ENCODE measurements at regions not wholly inside any gene's neighbourhood (a gene's known extent, or its start where the extent isn't known, plus 50 kb on each side); places are given as distances from the start of the nearest gene placed in this dataset.

DNA sequence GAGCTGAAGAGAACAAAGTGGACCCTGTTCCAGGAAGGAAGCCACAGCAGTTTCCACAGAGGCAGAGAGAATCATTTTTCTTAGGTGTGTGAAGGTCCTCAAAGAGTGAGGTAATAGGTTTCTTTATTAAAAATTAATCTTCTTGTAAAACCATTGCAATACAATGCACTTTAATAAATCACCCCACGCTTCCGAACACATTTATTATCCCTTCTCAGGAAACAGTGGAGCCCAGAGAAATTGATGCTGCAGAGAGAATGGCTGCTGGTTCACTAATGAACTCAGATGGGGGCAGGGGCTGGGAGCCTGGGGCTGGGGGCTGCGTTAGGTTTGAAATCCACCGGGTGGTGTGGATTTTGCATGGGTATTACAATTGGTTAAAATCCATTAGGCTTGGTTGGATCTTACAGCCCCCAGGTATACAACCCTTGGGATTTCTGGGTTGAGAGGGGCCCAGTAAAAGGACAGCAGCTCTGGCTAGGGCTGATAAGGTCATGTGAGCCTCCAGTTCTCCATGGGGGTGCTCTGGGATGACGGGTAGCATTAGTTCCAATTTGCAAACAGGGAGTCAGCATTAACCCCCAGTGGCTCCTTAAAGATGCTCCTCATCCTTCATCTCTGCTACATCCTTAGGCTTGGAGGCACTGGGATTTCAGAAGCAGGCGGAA, 718.1 kb upstream of the EEF2KMT start:
- DNase-seq (ENCODE audit: low spot score): no peak
- no peak overlapping the region for H3K9ac ChIP-seq (ENCODE audit: insufficient read depth, low read depth, low read length)
- H4K20me1 ChIP-seq (ENCODE audit: insufficient read depth, low read length): no peaks in the 10 kb centered on the region
- no peaks in the 10 kb centered on the region for H3K9me3 ChIP-seq (ENCODE audit: low read length)
- no peak overlapping the region for H3K4me3 ChIP-seq (replicated peaks in 1 of 3; ENCODE audit: insufficient read depth in 1 of 3, low read depth in 2 of 3, low read length in 3 of 3)
- in situ Hi-C loops (cut with HindIII; ENCODE audit: extremely low pct_ligation_motif_present, low pct_unique_long_range_greater_than_20kb) (no loop called here), intact Hi-C loops (cut with micrococcal nuclease; ENCODE audit: unreplicated experiment) (no loop called here)
- no peak for FAIRE-seq
- ATAC-seq: no peak
- no peak for TF ChIP-seq NAIF1 (CRISPR knock-in tag; IDR thresholded peaks at IDR 0.05; ENCODE audit: borderline replicate concordance)
- TF ChIP-seq ZNF790 (CRISPR knock-in tag; IDR thresholded peaks at IDR 0.05; ENCODE audit: borderline replicate concordance): no peak
- no peak for TF ChIP-seq KAT2B (IDR thresholded peaks at IDR 0.05; ENCODE audit: borderline replicate concordance, low read depth, low read length)
- TF ChIP-seq ZNF629 (CRISPR knock-in tag; conservative IDR thresholded peaks at IDR 0.05): no peak
- TF ChIP-seq HDAC2 (CRISPR knock-in tag; IDR thresholded peaks at IDR 0.05): no peak
- TF ChIP-seq, protein P1, sequence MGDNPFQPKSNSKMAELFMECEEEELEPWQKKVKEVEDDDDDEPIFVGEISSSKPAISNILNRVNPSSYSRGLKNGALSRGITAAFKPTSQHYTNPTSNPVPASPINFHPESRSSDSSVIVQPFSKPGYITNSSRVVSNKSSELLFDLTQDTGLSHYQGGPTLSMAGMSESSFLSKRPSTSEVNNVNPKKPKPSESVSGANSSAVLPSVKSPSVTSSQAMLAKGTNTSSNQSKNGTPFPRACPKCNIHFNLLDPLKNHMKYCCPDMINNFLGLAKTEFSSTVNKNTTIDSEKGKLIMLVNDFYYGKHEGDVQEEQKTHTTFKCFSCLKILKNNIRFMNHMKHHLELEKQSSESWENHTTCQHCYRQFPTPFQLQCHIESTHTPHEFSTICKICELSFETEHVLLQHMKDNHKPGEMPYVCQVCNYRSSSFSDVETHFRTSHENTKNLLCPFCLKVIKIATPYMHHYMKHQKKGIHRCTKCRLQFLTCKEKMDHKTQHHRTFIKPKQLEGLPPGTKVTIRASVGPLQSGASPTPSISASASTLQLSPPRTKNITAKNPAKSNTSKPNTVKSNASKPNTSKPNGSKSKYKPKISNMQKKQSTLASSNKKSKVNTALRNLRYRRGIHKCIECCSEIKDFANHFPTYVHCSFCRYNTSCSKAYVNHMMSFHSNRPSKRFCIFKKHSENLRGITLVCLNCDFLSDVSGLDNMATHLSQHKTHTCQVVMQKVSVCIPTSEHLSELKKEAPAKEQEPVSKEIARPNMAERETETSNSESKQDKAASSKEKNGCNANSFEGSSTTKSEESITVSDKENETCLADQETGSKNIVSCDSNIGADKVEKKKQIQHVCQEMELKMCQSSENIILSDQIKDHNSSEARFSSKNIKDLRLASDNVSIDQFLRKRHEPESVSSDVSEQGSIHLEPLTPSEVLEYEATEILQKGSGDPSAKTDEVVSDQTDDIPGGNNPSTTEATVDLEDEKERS (CRISPR knock-in tag; IDR thresholded peaks at IDR 0.05): no peak
- TF ChIP-seq, protein P2, sequence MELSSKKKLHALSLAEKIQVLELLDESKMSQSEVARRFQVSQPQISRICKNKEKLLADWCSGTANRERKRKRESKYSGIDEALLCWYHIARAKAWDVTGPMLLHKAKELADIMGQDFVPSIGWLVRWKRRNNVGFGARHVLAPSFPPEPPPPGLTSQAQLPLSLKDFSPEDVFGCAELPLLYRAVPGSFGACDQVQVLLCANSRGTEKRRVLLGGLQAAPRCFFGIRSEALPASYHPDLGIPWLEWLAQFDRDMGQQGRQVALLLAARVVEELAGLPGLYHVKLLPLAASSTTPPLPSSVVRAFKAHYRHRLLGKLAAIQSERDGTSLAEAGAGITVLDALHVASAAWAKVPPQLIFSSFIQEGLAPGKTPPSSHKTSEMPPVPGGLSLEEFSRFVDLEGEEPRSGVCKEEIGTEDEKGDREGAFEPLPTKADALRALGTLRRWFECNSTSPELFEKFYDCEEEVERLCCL (CRISPR knock-in tag; IDR thresholded peaks at IDR 0.05; ENCODE audit: borderline replicate concordance): no peak
- no peak for TF ChIP-seq SP140L (CRISPR knock-in tag; IDR thresholded peaks at IDR 0.05; ENCODE audit: borderline replicate concordance)
- TF ChIP-seq, protein P3, sequence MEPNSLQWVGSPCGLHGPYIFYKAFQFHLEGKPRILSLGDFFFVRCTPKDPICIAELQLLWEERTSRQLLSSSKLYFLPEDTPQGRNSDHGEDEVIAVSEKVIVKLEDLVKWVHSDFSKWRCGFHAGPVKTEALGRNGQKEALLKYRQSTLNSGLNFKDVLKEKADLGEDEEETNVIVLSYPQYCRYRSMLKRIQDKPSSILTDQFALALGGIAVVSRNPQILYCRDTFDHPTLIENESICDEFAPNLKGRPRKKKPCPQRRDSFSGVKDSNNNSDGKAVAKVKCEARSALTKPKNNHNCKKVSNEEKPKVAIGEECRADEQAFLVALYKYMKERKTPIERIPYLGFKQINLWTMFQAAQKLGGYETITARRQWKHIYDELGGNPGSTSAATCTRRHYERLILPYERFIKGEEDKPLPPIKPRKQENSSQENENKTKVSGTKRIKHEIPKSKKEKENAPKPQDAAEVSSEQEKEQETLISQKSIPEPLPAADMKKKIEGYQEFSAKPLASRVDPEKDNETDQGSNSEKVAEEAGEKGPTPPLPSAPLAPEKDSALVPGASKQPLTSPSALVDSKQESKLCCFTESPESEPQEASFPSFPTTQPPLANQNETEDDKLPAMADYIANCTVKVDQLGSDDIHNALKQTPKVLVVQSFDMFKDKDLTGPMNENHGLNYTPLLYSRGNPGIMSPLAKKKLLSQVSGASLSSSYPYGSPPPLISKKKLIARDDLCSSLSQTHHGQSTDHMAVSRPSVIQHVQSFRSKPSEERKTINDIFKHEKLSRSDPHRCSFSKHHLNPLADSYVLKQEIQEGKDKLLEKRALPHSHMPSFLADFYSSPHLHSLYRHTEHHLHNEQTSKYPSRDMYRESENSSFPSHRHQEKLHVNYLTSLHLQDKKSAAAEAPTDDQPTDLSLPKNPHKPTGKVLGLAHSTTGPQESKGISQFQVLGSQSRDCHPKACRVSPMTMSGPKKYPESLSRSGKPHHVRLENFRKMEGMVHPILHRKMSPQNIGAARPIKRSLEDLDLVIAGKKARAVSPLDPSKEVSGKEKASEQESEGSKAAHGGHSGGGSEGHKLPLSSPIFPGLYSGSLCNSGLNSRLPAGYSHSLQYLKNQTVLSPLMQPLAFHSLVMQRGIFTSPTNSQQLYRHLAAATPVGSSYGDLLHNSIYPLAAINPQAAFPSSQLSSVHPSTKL (CRISPR knock-in tag; IDR thresholded peaks at IDR 0.05): no peak
- TF ChIP-seq TAF1 (CRISPR knock-in tag; IDR thresholded peaks at IDR 0.05): no peak
- no peak for TF ChIP-seq ZNF460 (CRISPR knock-in tag; IDR thresholded peaks at IDR 0.05; ENCODE audit: borderline replicate concordance)
- TF ChIP-seq SUZ12 (IDR thresholded peaks at IDR 0.05; ENCODE audit: low read depth, low read length): no peak
- TF ChIP-seq ZNF44 (CRISPR knock-in tag; IDR thresholded peaks at IDR 0.05): no peak
- TF ChIP-seq NFE2L1 (CRISPR knock-in tag; IDR thresholded peaks at IDR 0.05; ENCODE audit: borderline replicate concordance): no peak
- no peak for TF ChIP-seq FOXM1 (CRISPR knock-in tag; IDR thresholded peaks at IDR 0.05)
- TF ChIP-seq ZNF383 (CRISPR knock-in tag; IDR thresholded peaks at IDR 0.05; ENCODE audit: borderline replicate concordance): no peak
- WGBS (ENCODE audit: low lambda C conversion rate): 26% methylated on average over 4 of the region's 6 CpGs
- H3K79me2 ChIP-seq (ENCODE audit: insufficient read depth, low read length): no peaks in the 10 kb centered on the region
- POLR2A ChIA-PET: no interaction called here
- no peaks in the 10 kb centered on the region for H3K36me3 ChIP-seq (replicated peaks in 1 of 2; ENCODE audit: control insufficient read depth in 1 of 2, insufficient read depth in 2 of 2, low read length in 2 of 2)
- CTCF ChIA-PET (ENCODE audit: low intra/inter-chr PET ratio, low total read pairs): no interaction called here
- H2AFZ ChIP-seq (ENCODE audit: low read length): no peak overlapping the region
- no peak overlapping the region for H3K27ac ChIP-seq (ENCODE audit: extremely low read length, insufficient read depth, low read length)
- no peaks in the 10 kb centered on the region for H3K4me1 ChIP-seq (ENCODE audit: insufficient read depth, low read length)
- H3K27me3 ChIP-seq (ENCODE audit: control insufficient read depth in 1 of 2, insufficient read depth in 2 of 2, low read length in 2 of 2): no peaks in the 10 kb centered on the region
- no TSS peak for BruUV-seq (replicated peaks)
- no peak overlapping the region for H3K4me2 ChIP-seq (ENCODE audit: low read depth, low read length)

All from HepG2 (cell line).